ENCODE measurements at regions not wholly inside any gene's neighbourhood (a gene's known extent, or its start where the extent isn't known, plus 50 kb on each side); places are given as distances from the start of the nearest gene placed in this dataset.

DNA sequence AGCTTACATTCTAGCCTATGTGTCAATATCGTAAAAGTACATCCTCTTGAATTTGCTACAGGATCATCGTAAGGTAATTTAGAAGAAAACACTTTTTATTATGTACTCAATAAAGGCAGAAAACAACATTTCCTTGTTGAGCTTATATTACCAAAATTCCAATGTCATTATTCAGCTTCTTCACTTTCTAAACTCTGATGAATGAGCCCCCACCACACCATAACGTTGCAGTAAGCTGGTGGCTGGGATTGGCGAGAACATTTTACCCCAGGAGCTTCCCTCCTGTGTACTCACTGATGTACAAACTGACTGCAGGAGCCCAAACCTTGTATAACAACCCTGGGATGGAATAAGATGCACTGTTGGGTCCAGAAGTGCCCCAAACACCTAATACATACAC lies 238.1 kb upstream of the MARCKS start:
- no peak overlapping the region for H3K4me3 ChIP-seq (ENCODE audit: low read depth, low read length)
- TF ChIP-seq, protein P1, sequence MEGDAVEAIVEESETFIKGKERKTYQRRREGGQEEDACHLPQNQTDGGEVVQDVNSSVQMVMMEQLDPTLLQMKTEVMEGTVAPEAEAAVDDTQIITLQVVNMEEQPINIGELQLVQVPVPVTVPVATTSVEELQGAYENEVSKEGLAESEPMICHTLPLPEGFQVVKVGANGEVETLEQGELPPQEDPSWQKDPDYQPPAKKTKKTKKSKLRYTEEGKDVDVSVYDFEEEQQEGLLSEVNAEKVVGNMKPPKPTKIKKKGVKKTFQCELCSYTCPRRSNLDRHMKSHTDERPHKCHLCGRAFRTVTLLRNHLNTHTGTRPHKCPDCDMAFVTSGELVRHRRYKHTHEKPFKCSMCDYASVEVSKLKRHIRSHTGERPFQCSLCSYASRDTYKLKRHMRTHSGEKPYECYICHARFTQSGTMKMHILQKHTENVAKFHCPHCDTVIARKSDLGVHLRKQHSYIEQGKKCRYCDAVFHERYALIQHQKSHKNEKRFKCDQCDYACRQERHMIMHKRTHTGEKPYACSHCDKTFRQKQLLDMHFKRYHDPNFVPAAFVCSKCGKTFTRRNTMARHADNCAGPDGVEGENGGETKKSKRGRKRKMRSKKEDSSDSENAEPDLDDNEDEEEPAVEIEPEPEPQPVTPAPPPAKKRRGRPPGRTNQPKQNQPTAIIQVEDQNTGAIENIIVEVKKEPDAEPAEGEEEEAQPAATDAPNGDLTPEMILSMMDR (IDR thresholded peaks at IDR 0.05; ENCODE audit: low read depth, low read length), result no peak

DNA sequence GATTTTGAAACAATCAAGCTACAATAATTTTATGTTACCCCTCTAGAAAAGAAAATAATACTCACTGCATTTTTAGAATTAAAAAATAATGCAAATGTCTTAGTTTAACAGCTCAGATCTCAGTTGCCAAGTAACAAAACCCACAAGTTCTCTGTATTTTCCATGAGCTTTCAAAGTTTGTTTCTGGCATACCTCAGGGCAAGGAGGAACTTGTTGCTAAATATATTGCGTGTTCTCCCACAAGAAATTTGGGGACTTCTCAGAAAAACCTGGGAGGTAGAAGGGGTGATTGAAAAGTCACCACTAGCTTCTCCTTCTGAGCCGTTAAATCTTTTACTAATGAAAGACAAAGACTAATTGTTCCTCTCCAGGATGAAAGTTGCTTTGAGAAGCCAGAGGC lies 236.8 kb upstream of the MARCKS start:
- TF ChIP-seq, protein P1 (IDR thresholded peaks at IDR 0.05; ENCODE audit: low read depth, low read length), result no peak

DNA sequence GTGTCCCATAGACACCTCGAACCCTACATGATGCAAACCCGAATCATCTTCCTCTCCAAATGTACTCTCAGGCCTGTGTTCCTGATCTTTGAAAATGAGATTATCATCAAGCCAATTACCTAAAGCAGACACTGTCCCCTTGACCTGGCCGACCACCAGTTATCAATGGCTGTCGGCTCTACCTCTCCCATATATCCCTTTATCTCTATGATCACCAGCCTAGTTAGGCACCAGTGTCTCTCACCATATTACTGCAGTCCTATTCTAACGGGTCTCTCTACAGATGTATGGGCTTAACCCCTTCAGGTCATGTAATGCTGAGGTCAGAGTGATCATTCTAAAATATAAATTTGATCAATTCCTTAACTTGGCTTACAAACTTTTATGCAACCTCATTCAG lies 234.9 kb upstream of the MARCKS start:
- no peak overlapping the region for H3K4me3 ChIP-seq (ENCODE audit: low read depth, low read length)
- TF ChIP-seq, protein P1 (IDR thresholded peaks at IDR 0.05; ENCODE audit: low read depth, low read length), result no peak

More for the DNA sequence above, 236.8 kb upstream of the MARCKS start:
- no peak overlapping the region for H3K4me3 ChIP-seq (ENCODE audit: low read depth, low read length)

DNA sequence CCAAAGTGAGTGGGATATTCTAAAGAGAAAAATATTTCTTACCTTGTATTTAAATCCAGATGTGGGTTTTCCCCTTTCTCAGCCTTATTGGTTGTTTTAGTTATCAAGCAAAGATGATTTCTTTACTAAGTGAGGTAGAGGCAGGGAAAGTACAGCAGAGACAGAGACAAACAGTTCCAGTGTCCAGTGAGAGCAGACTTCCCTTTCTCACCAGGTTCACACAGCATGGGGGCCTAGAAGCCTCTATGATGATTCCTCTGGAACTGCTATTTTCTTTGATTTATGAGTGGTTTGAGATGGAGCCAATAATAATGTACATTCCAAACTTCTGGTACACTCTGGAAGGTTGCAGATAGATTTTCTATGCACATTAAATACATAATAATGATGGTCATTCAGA lies 234.0 kb upstream of the MARCKS start:
- TF ChIP-seq, protein P1 (IDR thresholded peaks at IDR 0.05; ENCODE audit: low read depth, low read length), result no peak
- no peak overlapping the region for H3K4me3 ChIP-seq (ENCODE audit: low read depth, low read length)

DNA sequence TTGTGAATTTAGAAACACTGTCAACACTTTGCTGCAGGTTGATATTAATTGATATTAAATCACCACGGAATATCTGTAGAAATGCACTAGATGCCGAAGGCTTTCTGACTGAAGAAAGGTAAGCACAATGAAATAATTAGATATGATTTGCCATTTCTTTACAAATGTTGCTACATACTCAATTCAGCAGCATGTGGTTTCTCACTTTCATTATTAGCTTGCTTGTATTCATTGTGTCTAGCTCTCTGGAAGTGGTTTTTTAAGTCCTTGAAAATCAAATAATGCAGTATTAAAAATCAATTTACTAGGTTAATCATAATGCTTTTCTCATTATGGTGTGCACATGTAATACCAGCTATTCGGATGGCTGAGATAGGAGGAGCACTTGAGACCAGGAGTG lies 231.3 kb upstream of the MARCKS start:
- TF ChIP-seq, protein P1 (IDR thresholded peaks at IDR 0.05; ENCODE audit: low read depth, low read length), result no peak
- H3K4me3 ChIP-seq (ENCODE audit: low read depth, low read length), result no peak overlapping the region

DNA sequence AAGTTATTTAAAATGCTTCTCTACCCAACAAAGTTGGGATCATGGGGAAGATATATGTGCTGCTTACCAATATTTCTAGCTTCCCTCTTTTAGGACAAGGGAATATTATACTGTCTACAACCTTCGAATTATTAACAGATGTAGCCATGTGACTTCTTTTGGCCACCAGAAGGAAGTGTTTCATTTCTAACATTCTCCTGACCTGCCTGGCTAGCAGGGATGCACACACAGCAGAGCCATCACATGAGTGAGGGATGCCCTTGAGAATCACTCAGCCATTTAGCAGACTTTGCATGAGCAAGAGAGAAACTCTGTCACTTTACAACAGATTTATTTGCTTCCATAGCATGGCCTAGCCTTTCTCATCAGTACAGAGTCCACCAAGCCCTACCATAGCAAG lies 230.7 kb upstream of the MARCKS start:
- TF ChIP-seq, protein P1 (IDR thresholded peaks at IDR 0.05; ENCODE audit: low read depth, low read length), result no peak
- no peak overlapping the region for H3K4me3 ChIP-seq (ENCODE audit: low read depth, low read length)

DNA sequence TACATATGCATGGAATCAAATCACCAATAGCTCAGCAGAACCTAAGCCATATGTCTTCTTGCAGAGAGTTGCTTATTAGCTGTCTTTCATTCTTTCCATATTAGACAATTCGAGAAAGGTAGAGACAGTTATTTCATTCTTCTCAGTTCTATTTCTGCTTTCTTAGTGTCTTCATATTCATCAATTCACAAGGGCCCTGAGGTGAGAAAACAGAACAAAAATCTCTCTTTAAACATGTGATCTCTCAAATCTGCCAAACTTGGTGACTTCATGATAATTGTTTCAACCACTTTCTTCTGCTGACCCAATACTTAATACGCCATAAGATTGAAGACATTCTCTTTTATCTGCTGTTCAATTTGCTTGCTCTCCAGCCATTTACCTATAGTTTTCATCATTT lies 229.7 kb upstream of the MARCKS start:
- H3K4me3 ChIP-seq (ENCODE audit: low read depth, low read length), result no peak overlapping the region
- TF ChIP-seq, protein P1 (IDR thresholded peaks at IDR 0.05; ENCODE audit: low read depth, low read length), result no peak
